ENCODE measurements at regions not wholly inside any gene's neighbourhood (a gene's known extent, or its start where the extent isn't known, plus 50 kb on each side); places are given as distances from the start of the nearest gene placed in this dataset.

DNA sequence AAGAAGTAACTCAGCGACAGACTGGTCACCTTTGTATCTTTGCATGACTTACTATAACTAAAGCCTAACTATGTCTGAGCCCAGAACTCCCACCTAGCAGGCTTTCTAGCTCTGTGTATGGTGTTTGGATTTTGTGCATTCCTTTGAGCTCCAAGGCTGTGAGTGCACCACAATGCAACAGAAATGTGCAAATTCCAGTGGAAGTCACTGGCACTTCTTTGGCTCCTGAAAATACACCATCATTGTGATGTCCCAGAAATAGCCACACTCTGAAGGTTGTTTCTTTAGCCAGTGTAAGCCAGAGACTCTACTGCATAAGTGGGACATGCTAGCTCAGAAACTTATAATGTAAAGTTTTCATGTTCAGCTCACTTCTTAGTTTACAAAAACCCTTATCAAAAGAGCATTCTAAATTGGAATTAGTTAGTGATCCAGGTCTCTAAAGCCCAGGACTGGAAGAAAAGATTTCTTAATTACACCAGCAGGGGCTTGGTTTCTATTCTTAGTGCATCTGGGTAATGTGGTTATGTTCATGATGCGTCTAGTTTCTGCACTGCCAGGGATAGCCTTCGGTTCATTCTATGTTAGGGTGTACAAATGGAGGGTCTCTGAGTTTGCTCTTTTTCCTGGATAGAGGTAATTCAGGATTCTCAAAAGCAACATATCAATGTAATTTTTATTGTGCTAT is 1239.5 kb upstream of the ZEB2 start:
- no peaks in the 10 kb centered on the region for H3K9me3 ChIP-seq (ENCODE audit: control insufficient read depth in 5 of 5, low read length in 5 of 5)
- H3K27ac ChIP-seq (ENCODE audit: low read depth, low read length) = no peak overlapping the region
- H3K4me1 ChIP-seq (ENCODE audit: control insufficient read depth in 5 of 5, insufficient read depth in 5 of 5, low read length in 5 of 5) = peaks cover 0 to 19% (median 4%) of the 10 kb centered on the region in 5 donors
- no peak overlapping the region for H3K9ac ChIP-seq (ENCODE audit: low read length in 5 of 5)
- H3K27me3 ChIP-seq (ENCODE audit: control insufficient read depth in 5 of 5, insufficient read depth in 4 of 5, low read length in 5 of 5) = no peaks in the 10 kb centered on the region
- H3K4me3 ChIP-seq (ENCODE audit: low read depth in 1 of 5, low read length in 5 of 5) = no peak overlapping the region
- H3K36me3 ChIP-seq (ENCODE audit: control insufficient read depth in 5 of 5, insufficient read depth in 5 of 5, low read length in 5 of 5) = no peaks in the 10 kb centered on the region

GRCh38 chr2:145757503-145758246 is 1237.8 kb upstream of the ZEB2 start:
- H3K4me1 ChIP-seq (ENCODE audit: control insufficient read depth in 5 of 5, insufficient read depth in 5 of 5, low read length in 5 of 5) = peaks cover 0 to 33% (median 15%) of the 10 kb centered on the region in 5 donors
- no peak overlapping the region for H3K27ac ChIP-seq (ENCODE audit: low read depth, low read length)
- H3K9ac ChIP-seq (ENCODE audit: low read length in 5 of 5) = no peak overlapping the region
- H3K4me3 ChIP-seq (ENCODE audit: low read depth in 1 of 5, low read length in 5 of 5) = no peak overlapping the region
- H3K27me3 ChIP-seq (ENCODE audit: control insufficient read depth in 5 of 5, insufficient read depth in 4 of 5, low read length in 5 of 5) = no peaks in the 10 kb centered on the region
- H3K9me3 ChIP-seq (ENCODE audit: control insufficient read depth in 5 of 5, low read length in 5 of 5) = no peaks in the 10 kb centered on the region
- H3K36me3 ChIP-seq (ENCODE audit: control insufficient read depth in 5 of 5, insufficient read depth in 5 of 5, low read length in 5 of 5) = no peaks in the 10 kb centered on the region

DNA sequence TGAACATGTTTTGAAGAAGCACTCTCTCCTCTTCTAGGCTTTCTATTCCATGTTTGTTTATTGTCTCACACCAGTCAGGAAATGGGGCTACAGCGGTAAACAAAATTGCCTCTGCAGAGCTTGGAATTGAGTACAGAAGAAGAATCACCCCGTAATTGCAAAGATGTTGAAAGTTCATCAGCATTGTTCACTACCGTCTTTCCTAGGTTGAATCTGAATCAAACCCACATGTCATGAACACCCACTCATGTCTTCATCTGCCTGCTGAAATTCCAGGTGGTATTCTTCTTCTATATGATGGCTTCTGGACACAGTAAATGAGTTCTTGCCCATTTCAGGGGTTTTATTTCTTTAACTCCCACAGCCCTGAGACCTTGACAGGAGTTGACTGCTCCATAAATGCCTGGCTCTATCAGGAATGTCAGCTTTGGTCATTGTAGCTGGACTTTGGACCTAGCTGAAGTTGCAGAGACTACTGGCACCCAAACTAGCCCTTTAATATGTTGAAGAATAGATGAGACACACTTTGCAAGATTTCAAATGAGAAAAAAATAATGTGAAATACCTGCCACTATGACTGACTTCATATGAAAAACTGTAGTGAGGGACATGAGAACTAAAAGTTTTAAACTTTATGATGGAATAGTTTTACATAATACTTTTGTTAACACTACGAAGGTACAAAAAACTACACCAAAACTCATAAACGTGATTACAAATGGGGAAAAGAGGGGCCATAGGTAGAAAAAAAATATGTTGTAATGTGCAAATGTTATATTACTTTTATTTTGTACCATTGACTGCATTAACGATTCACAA is 1235.3 kb upstream of the ZEB2 start:
- H3K36me3 ChIP-seq (ENCODE audit: control insufficient read depth in 5 of 5, insufficient read depth in 5 of 5, low read length in 5 of 5) = no peaks in the 10 kb centered on the region
- no peak overlapping the region for H3K9ac ChIP-seq (ENCODE audit: low read length in 5 of 5)
- no peaks in the 10 kb centered on the region for H3K9me3 ChIP-seq (ENCODE audit: control insufficient read depth in 5 of 5, low read length in 5 of 5)
- no peak overlapping the region for H3K27ac ChIP-seq (ENCODE audit: low read depth, low read length)
- H3K27me3 ChIP-seq (ENCODE audit: control insufficient read depth in 5 of 5, insufficient read depth in 4 of 5, low read length in 5 of 5) = no peaks in the 10 kb centered on the region
- peaks cover 2 to 45% (median 35%) of the 10 kb centered on the region in 5 donors for H3K4me1 ChIP-seq (ENCODE audit: control insufficient read depth in 5 of 5, insufficient read depth in 5 of 5, low read length in 5 of 5)
- H3K4me3 ChIP-seq (ENCODE audit: low read depth in 1 of 5, low read length in 5 of 5) = no peak overlapping the region

DNA sequence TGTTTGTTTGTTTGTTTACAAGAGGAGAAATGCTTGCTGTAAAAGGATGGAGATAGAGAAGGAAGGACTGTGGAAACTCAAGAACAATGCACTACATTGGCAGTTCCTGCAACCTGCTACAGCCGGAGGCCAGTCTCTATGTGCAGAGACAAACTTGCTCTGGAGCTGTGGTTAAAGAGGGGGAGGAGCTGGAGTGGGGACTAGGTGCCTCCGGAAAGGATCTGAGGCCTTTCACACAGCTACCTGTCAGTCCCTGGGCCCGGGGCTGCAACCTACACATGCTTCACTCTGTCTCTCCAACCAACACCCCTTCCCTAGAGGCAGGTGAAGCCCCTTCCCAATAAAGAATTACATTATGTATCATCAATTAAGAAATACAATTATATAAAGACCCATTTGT is 1234.0 kb upstream of the ZEB2 start:
- no peaks in the 10 kb centered on the region for H3K27me3 ChIP-seq (ENCODE audit: control insufficient read depth in 5 of 5, insufficient read depth in 4 of 5, low read length in 5 of 5)
- H3K27ac ChIP-seq (ENCODE audit: low read depth, low read length) = peak overlapping the region; percentile 90
- H3K4me3 ChIP-seq (ENCODE audit: low read depth in 1 of 5, low read length in 5 of 5) = no peak overlapping the region
- H3K36me3 ChIP-seq (ENCODE audit: control insufficient read depth in 5 of 5, insufficient read depth in 5 of 5, low read length in 5 of 5) = no peaks in the 10 kb centered on the region
- H3K9ac ChIP-seq (ENCODE audit: low read length in 5 of 5) = no peak overlapping the region
- no peaks in the 10 kb centered on the region for H3K9me3 ChIP-seq (ENCODE audit: control insufficient read depth in 5 of 5, low read length in 5 of 5)
- H3K4me1 ChIP-seq (ENCODE audit: control insufficient read depth in 5 of 5, insufficient read depth in 5 of 5, low read length in 5 of 5) = peaks cover 2 to 43% (median 38%) of the 10 kb centered on the region in 5 donors

GRCh38 chr2:145753041-145753608 is 1233.2 kb upstream of the ZEB2 start:
- H3K27ac ChIP-seq (ENCODE audit: low read depth, low read length) = peak overlapping the region; percentile 90

GRCh38 chr2:145752091-145752806 is 1232.3 kb upstream of the ZEB2 start:
- H3K27me3 ChIP-seq (ENCODE audit: control insufficient read depth in 5 of 5, insufficient read depth in 4 of 5, low read length in 5 of 5) = no peaks in the 10 kb centered on the region
- H3K27ac ChIP-seq (ENCODE audit: low read depth, low read length) = peak overlapping the region; percentile 90
- no peaks in the 10 kb centered on the region for H3K36me3 ChIP-seq (ENCODE audit: control insufficient read depth in 5 of 5, insufficient read depth in 5 of 5, low read length in 5 of 5)
- no peaks in the 10 kb centered on the region for H3K9me3 ChIP-seq (ENCODE audit: control insufficient read depth in 5 of 5, low read length in 5 of 5)
- H3K4me1 ChIP-seq (ENCODE audit: control insufficient read depth in 5 of 5, insufficient read depth in 5 of 5, low read length in 5 of 5) = peaks cover 2 to 43% (median 38%) of the 10 kb centered on the region in 5 donors
- H3K9ac ChIP-seq (ENCODE audit: low read length in 5 of 5) = peak overlapping the region in 4 of 5 donors; percentile 40 to 70 (median 58)
- peak overlapping the region in 3 of 5 donors; percentile 5 to 34 (median 13) for H3K4me3 ChIP-seq (ENCODE audit: low read depth in 1 of 5, low read length in 5 of 5)

More at GRCh38 chr2:145753041-145753608, 1233.2 kb upstream of the ZEB2 start:
- peak overlapping the region in 1 of 5 donors; percentile 32 for H3K4me3 ChIP-seq (ENCODE audit: low read depth in 1 of 5, low read length in 5 of 5)
- peak overlapping the region in 4 of 5 donors; percentile 40 to 70 (median 58) for H3K9ac ChIP-seq (ENCODE audit: low read length in 5 of 5)
- no peaks in the 10 kb centered on the region for H3K9me3 ChIP-seq (ENCODE audit: control insufficient read depth in 5 of 5, low read length in 5 of 5)
- no peaks in the 10 kb centered on the region for H3K36me3 ChIP-seq (ENCODE audit: control insufficient read depth in 5 of 5, insufficient read depth in 5 of 5, low read length in 5 of 5)
- H3K4me1 ChIP-seq (ENCODE audit: control insufficient read depth in 5 of 5, insufficient read depth in 5 of 5, low read length in 5 of 5) = peaks cover 2 to 43% (median 38%) of the 10 kb centered on the region in 5 donors
- no peaks in the 10 kb centered on the region for H3K27me3 ChIP-seq (ENCODE audit: control insufficient read depth in 5 of 5, insufficient read depth in 4 of 5, low read length in 5 of 5)

DNA sequence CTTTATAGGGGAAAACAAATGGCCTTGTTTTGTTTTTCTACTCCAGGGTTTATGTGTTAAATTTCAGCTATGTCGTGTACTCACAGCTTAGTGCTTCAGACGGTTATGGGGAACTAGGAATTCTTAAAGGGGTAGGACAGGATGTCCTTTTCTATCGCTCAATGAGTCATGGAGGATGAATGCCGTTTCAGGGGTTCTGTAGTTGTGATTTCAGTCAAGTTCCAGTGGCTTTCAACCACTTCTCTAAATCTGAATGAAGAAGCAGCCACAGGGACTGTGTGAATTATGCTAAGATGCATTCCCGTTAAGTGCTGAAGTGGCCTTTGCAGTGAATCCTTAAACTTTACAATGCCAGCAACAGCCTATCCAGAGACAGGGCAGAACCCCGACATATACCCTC is 1231.7 kb upstream of the ZEB2 start:
- Histone ChIP-seq H3K9ac (ENCODE audit: low read length in 5 of 5) (peak overlapping the region in 1 of 5 donors; percentile 48), H3K36me3 (ENCODE audit: control insufficient read depth in 5 of 5, insufficient read depth in 5 of 5, low read length in 5 of 5) (no peaks in the 10 kb centered on the region), H3K4me3 (ENCODE audit: low read depth in 1 of 5, low read length in 5 of 5) (peak overlapping the region in 1 of 5 donors; percentile 3), H3K27me3 (ENCODE audit: control insufficient read depth in 5 of 5, insufficient read depth in 4 of 5, low read length in 5 of 5) (no peaks in the 10 kb centered on the region), H3K9me3 (ENCODE audit: control insufficient read depth in 5 of 5, low read length in 5 of 5) (no peaks in the 10 kb centered on the region), H3K4me1 (ENCODE audit: control insufficient read depth in 5 of 5, insufficient read depth in 5 of 5, low read length in 5 of 5) (peaks cover 2 to 43% (median 38%) of the 10 kb centered on the region in 5 donors), H3K27ac (ENCODE audit: low read depth, low read length) (peak overlapping the region; percentile 90)

DNA sequence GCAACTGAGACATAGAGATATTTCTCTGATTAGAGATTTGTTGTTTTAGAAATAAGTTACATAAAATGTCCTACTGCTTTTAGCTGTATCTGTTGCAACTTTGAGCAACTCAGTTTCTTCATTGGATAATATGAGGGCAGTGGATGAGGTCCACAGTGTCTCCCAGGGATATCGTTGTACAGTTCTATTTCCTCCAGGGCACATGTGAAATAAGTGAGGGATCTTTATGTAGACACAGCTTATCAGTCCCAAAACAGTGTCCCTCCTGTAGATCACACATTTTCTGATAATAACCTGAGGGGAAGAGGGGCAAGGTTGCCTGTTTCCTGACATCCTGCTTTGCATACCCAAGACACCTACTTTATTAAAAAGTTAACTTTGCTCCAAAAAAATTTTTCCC is 1231.2 kb upstream of the ZEB2 start:
- H3K36me3 ChIP-seq (ENCODE audit: control insufficient read depth in 5 of 5, insufficient read depth in 5 of 5, low read length in 5 of 5) = no peaks in the 10 kb centered on the region
- no peak overlapping the region for H3K4me3 ChIP-seq (ENCODE audit: low read depth in 1 of 5, low read length in 5 of 5)
- H3K4me1 ChIP-seq (ENCODE audit: control insufficient read depth in 5 of 5, insufficient read depth in 5 of 5, low read length in 5 of 5) = peaks cover 2 to 43% (median 38%) of the 10 kb centered on the region in 5 donors
- H3K27ac ChIP-seq (ENCODE audit: low read depth, low read length) = peak overlapping the region; percentile 90
- peak overlapping the region in 2 of 5 donors; percentile 28 to 37 for H3K9ac ChIP-seq (ENCODE audit: low read length in 5 of 5)
- H3K27me3 ChIP-seq (ENCODE audit: control insufficient read depth in 5 of 5, insufficient read depth in 4 of 5, low read length in 5 of 5) = no peaks in the 10 kb centered on the region
- no peaks in the 10 kb centered on the region for H3K9me3 ChIP-seq (ENCODE audit: control insufficient read depth in 5 of 5, low read length in 5 of 5)

DNA sequence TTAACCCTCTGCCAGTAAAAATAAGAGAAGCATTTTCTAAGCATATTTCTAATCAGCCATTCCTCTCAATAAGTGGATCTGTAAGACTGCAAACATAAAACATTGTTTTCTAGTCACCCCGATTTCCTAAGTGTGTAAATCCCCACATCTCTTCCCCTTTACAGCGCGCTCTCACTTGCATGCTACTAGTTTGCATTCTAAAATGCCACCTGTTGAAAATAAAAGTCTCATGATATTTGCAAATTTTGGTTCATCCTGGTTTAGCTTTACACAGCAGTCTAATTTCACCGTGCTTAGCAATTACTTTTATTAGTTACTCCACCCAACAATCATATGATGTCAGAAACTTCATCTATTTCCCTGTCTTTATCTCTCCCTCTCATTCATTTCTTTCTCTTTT is 1230.7 kb upstream of the ZEB2 start:
- Histone ChIP-seq H3K27ac (ENCODE audit: low read depth, low read length) (peak overlapping the region; percentile 90), H3K9ac (ENCODE audit: low read length in 5 of 5) (no peak overlapping the region), H3K4me1 (ENCODE audit: control insufficient read depth in 5 of 5, insufficient read depth in 5 of 5, low read length in 5 of 5) (peaks cover 2 to 43% (median 38%) of the 10 kb centered on the region in 5 donors), H3K27me3 (ENCODE audit: control insufficient read depth in 5 of 5, insufficient read depth in 4 of 5, low read length in 5 of 5) (no peaks in the 10 kb centered on the region), H3K4me3 (ENCODE audit: low read depth in 1 of 5, low read length in 5 of 5) (no peak overlapping the region), H3K36me3 (ENCODE audit: control insufficient read depth in 5 of 5, insufficient read depth in 5 of 5, low read length in 5 of 5) (no peaks in the 10 kb centered on the region), H3K9me3 (ENCODE audit: control insufficient read depth in 5 of 5, low read length in 5 of 5) (no peaks in the 10 kb centered on the region)
